Mammary epithelial cell (primary cell): ENCODE measurements at regions not wholly inside any gene's neighbourhood (a gene's known extent, or its start where the extent isn't known, plus 50 kb on each side); places are given as distances from the start of the nearest gene placed in this dataset.

ENCODE experiments used
- CTCF ChIP-seq, 2 donors: IDR thresholded peaks in 1 of 2; conservative IDR thresholded peaks in 1 of 2; 2 replicates each; pipeline ENCODE4 v1.5.1; 2011 to 2012; ENCODE audit warnings: inconsistent platforms in 2 of 2, low read length in 2 of 2, mild to moderate bottlenecking in 2 of 2, control low read depth in 1 of 2, low read depth in 1 of 2; ENCODE audit not compliant: insufficient read depth in 1 of 2; ENCODE audit errors: extremely low read depth in 1 of 2
- EZH2 ChIP-seq: IDR thresholded peaks from 2 replicates; pipeline ENCODE4 v1.6.1; 2012; ENCODE audit warnings: low read length, inconsistent platforms, borderline replicate concordance

DNA sequence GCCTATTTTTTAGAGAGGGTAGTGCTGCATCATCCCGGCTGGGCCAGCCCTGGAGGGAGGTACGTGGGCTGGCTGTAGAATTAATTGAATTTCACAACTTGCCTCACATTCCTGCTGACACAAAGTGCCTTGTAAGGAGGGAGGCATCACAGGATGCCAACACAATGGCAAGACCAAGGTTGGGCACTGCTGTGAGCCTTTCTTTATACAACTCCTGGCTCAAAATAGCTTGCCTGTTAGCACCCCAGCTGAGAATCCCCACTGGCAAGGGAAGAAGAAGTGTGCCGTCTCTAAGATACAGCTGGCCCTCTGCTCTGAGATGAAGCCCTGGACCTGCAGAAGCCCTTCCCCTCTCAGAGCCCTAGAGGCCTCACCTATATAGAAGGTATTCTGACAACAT lies 873.9 kb downstream of the GRID1 start:
- TF ChIP-seq CTCF (conservative IDR thresholded peaks at IDR 0.05 in 1 of 2, IDR thresholded peaks at IDR 0.05 in 1 of 2; ENCODE audit: extremely low read depth in 1 of 2, insufficient read depth in 1 of 2, low read depth in 1 of 2, low read length in 2 of 2) (no peak), EZH2 (no peak)
